ENCODE measurements at regions not wholly inside any gene's neighbourhood (a gene's known extent, or its start where the extent isn't known, plus 50 kb on each side); places are given as distances from the start of the nearest gene placed in this dataset.
A peak's percentile ranks its signal among the peaks of the same experiment; 100 is the strongest.

DNA sequence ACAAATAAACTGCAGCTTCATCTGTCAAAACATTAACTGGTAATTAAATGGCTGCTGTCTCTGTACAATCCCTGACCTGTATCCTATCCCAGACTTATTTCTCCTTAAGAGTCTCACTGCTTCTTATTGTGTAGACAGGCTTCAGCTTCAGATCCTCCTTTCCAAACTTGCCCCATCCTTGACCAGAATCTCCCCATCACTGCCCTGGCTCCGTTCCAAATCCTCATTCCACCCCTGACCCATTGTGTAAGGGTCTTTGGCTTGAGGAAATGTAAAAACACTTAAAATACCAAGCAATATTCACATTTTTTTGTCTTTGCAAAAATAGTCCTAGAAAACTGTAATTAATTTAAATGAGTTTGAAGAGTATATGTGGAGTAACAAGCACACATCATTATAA lies 152.6 kb upstream of the VEGFC start:
- TF ChIP-seq, protein P1, sequence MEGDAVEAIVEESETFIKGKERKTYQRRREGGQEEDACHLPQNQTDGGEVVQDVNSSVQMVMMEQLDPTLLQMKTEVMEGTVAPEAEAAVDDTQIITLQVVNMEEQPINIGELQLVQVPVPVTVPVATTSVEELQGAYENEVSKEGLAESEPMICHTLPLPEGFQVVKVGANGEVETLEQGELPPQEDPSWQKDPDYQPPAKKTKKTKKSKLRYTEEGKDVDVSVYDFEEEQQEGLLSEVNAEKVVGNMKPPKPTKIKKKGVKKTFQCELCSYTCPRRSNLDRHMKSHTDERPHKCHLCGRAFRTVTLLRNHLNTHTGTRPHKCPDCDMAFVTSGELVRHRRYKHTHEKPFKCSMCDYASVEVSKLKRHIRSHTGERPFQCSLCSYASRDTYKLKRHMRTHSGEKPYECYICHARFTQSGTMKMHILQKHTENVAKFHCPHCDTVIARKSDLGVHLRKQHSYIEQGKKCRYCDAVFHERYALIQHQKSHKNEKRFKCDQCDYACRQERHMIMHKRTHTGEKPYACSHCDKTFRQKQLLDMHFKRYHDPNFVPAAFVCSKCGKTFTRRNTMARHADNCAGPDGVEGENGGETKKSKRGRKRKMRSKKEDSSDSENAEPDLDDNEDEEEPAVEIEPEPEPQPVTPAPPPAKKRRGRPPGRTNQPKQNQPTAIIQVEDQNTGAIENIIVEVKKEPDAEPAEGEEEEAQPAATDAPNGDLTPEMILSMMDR (IDR thresholded peaks at IDR 0.05; ENCODE audit: insufficient read depth, low read length), result no peak
- no peak for DNase-seq (ENCODE audit: low read depth)
- H3K4me3 ChIP-seq (ENCODE audit: low read depth, low read length), result no peak overlapping the region

- TF ChIP-seq, protein P1 (IDR thresholded peaks at IDR 0.05; ENCODE audit: insufficient read depth, low read length), result no peak
- H3K4me3 ChIP-seq (ENCODE audit: low read depth, low read length), result no peak overlapping the region
- peak; percentile 31 for DNase-seq (ENCODE audit: low read depth)
Measured at GRCh38 chr4:176949029-176949428, 156.3 kb upstream of the VEGFC start.

DNA sequence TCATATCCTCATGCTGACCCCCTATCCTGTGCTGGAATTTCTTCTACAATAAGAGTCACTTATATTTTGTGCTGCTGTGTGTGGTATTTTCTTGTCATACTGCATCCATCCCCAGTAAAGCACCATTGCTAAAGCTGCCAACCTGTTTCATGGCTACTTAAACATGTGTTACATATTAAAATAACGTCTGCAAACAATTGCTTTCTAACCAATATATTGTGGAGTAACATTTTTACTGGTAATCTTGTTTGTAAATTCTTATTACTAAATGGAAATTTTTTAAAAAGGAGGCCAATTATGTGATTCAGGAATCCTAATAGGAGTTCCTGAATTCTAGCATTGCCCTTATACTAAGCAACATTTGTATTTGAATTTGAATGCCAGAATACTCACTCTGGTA lies 160.3 kb upstream of the VEGFC start:
- TF ChIP-seq, protein P1 (IDR thresholded peaks at IDR 0.05; ENCODE audit: insufficient read depth, low read length), result no peak
- no peak overlapping the region for H3K4me3 ChIP-seq (ENCODE audit: low read depth, low read length)
- no peak for DNase-seq (ENCODE audit: low read depth)

GRCh38 chr4:176957353-176958118 lies 164.8 kb upstream of the VEGFC start:
- no peak for DNase-seq (ENCODE audit: low read depth)
- TF ChIP-seq, protein P1 (IDR thresholded peaks at IDR 0.05; ENCODE audit: insufficient read depth, low read length), result no peak

DNA sequence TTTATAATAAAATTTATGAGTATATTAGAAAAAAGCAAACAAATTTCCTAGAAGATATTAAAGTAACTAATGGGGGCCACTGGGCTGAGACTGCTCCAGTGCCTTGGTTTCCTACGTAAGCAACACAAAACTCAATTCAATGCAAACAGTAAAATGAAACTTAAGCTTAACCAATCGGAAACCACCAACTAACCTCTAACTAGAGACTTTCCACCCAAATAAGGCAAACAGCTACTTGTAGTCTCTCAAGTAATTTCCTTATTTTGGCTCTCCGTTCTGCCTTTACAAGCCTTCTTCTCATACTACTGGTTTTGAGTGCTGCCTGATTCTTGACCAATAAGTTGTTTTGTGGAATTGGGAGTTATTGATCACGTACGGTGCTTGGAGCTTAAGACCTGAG lies 167.3 kb upstream of the VEGFC start:
- TF ChIP-seq, protein P1 (IDR thresholded peaks at IDR 0.05; ENCODE audit: insufficient read depth, low read length), result no peak
- no peak for DNase-seq (ENCODE audit: low read depth)
- no peak overlapping the region for H3K4me3 ChIP-seq (ENCODE audit: low read depth, low read length)

More at GRCh38 chr4:176957353-176958118, 164.8 kb upstream of the VEGFC start:
- no peak overlapping the region for H3K4me3 ChIP-seq (ENCODE audit: low read depth, low read length)

DNA sequence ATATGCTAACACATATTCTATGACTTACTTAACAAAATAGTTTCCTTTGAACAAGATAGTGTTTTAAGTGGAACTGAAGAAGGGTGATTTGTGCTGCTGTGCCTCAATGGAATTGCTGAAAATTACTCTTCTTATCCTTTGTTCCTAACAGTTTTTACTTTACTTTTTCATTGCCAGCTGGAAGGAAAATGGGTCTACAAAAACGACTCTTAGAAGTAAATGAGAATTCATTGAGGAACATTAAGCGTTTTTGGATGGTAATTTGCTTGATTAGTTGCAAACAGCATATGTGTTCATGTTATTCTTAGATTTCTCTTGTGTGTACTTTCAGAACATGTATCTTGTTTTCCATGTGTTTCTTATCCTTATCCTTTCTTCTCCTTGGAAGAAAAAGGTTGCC lies 170.4 kb upstream of the VEGFC start:
- no peak overlapping the region for H3K4me3 ChIP-seq (ENCODE audit: low read depth, low read length)
- no peak for DNase-seq (ENCODE audit: low read depth)
- TF ChIP-seq, protein P1 (IDR thresholded peaks at IDR 0.05; ENCODE audit: insufficient read depth, low read length), result no peak
